ENCODE measurements at regions not wholly inside any gene's neighbourhood (a gene's known extent, or its start where the extent isn't known, plus 50 kb on each side); places are given as distances from the start of the nearest gene placed in this dataset.

DNA sequence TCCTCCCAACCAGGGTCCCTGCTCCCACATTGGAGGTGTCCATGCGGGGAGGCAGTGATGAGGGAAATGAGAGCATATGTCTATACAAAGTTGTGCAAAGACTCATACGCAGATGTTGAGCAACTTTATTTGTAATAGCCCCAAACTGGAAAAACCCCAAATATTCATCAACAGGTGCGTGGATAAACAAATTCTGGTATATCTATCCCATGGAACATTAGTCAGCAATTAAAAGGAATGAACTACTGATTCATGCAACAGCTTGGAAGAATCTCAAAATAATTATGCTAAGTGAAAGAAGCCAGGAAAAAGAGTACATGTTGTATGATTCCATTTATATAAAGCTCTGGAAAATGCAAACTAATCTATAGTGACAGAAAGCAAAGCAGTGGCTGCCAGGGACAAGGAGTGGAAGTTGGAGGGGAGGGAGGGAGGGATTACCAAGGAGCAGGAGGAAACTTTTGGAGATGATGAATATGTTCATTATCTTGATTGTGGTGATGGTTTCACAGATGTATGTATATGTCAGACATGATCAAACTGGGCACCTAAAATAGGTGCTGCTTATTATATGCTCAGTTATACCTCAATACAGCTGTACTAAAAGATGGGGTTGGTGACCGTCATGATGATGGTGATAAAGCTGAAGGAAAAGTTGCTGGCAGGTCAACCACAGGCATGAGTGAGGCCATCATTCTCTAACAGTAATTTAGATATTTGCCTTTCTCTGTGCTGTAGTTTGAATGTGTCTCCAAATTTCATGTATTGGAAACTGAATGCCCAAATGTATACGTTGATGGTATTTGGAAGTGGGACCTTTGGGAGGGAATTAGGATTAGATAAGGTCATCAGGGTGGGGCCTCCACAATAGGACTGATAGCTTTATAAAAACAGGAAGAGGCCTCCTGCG lies 270.9 kb downstream of the CYP26B1 start:
- ChIA-PET CTCF (no interaction called here), POLR2A (no interaction called here)
- TF ChIP-seq FOXA1 (IDR thresholded peaks at IDR 0.05) (no peak), FOXK2 (IDR thresholded peaks at IDR 0.05) (no peak), LEF1 (IDR thresholded peaks at IDR 0.05; ENCODE audit: borderline replicate concordance) (no peak), NFRKB (IDR thresholded peaks at IDR 0.05) (no peak), CTBP1 (IDR thresholded peaks at IDR 0.05; ENCODE audit: borderline replicate concordance) (no peak), BHLHE40 (IDR thresholded peaks at IDR 0.05; ENCODE audit: borderline replicate concordance) (no peak), FOXM1 (IDR thresholded peaks at IDR 0.05; ENCODE audit: borderline replicate concordance) (no peak), SUZ12 (IDR thresholded peaks at IDR 0.05) (no peak), TARDBP (IDR thresholded peaks at IDR 0.05) (no peak), ARNT (IDR thresholded peaks at IDR 0.05) (no peak), HDGF (IDR thresholded peaks at IDR 0.05; ENCODE audit: borderline replicate concordance) (no peak), ELF4 (IDR thresholded peaks at IDR 0.05) (no peak), ZNF384 (IDR thresholded peaks at IDR 0.05) (no peak), SP1 (IDR thresholded peaks at IDR 0.05) (no peak), L3MBTL2 (conservative IDR thresholded peaks at IDR 0.05) (no peak)
- TF ChIP-seq, protein P1, sequence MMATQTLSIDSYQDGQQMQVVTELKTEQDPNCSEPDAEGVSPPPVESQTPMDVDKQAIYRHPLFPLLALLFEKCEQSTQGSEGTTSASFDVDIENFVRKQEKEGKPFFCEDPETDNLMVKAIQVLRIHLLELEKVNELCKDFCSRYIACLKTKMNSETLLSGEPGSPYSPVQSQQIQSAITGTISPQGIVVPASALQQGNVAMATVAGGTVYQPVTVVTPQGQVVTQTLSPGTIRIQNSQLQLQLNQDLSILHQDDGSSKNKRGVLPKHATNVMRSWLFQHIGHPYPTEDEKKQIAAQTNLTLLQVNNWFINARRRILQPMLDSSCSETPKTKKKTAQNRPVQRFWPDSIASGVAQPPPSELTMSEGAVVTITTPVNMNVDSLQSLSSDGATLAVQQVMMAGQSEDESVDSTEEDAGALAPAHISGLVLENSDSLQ (IDR thresholded peaks at IDR 0.05) = no peak
- DNase-seq (ENCODE audit: extremely low spot score) = no peak

DNA sequence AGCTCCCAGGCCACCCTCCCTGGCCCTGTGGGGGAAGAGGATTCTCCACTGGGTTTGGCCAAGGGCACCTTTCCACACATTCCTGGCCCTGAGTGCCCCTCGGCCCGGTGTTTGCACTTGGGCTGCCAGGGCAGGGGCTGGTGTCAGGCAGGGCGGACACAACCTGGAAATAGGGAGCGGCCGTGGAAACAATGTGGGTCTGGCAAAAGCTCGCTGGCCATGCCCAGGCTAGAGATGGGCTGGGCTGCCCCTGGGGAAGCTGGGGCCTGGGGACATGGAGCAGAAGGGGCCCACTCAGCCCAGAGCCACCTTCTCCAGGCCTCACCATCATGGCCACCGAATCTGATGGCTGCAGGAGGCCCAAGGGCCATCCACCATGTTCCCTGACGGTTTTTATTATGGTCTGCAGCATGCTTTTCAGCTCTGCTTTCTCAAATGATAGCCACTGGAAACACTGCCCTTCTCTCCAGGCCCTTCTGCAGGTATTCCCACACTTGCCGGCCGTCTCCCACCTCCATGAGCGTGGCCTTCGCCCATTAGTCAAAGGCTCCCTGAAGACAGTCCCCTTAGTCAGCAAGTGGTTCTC lies 275.1 kb downstream of the CYP26B1 start:
- ChIA-PET POLR2A (no interaction called here), CTCF (no interaction called here)
- TF ChIP-seq HDGF (IDR thresholded peaks at IDR 0.05; ENCODE audit: borderline replicate concordance) = no peak
- no peak for TF ChIP-seq NFRKB (IDR thresholded peaks at IDR 0.05)
- no peak for TF ChIP-seq BHLHE40 (IDR thresholded peaks at IDR 0.05; ENCODE audit: borderline replicate concordance)
- no peak for TF ChIP-seq SUZ12 (IDR thresholded peaks at IDR 0.05)
- no peak for TF ChIP-seq SP1 (IDR thresholded peaks at IDR 0.05)
- TF ChIP-seq FOXM1 (IDR thresholded peaks at IDR 0.05; ENCODE audit: borderline replicate concordance) = no peak
- TF ChIP-seq ARNT (IDR thresholded peaks at IDR 0.05) = no peak
- no peak for TF ChIP-seq ZNF384 (IDR thresholded peaks at IDR 0.05)
- TF ChIP-seq L3MBTL2 (conservative IDR thresholded peaks at IDR 0.05) = no peak
- DNase-seq (ENCODE audit: extremely low spot score) = no peak

DNA sequence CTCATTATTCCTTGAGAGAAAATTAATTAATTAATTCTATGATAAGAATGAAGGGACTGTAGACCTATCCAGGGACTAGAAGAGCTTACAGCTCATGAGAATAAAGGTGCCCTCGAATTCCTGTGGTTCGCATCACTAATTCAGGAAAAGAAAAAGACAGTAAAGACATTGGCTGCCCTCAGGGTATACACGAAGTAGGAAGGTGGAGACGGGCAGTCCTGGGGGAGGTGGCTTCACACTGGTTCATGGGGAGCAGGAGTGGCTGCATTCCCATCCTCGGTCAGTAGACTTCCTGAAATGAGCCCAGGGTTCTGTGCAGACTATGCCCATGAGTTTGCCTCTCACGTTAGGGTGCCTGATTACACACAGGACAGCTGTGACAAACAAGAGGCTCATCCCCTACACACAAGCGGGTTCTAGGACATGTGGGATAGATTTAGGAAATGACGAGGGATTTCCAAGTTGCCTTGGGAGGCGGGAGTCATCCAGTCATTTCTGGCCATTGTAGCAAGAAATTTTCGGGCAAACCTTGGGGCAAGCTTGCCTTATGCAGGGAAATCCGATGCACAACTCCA lies 282.2 kb downstream of the CYP26B1 start:
- POLR2A ChIA-PET = no interaction called here
- TF ChIP-seq SP1 (IDR thresholded peaks at IDR 0.05) (no peak), LEF1 (IDR thresholded peaks at IDR 0.05; ENCODE audit: borderline replicate concordance) (no peak), HDGF (IDR thresholded peaks at IDR 0.05; ENCODE audit: borderline replicate concordance) (no peak), L3MBTL2 (conservative IDR thresholded peaks at IDR 0.05) (no peak), FOXM1 (IDR thresholded peaks at IDR 0.05; ENCODE audit: borderline replicate concordance) (no peak), BHLHE40 (IDR thresholded peaks at IDR 0.05; ENCODE audit: borderline replicate concordance) (no peak), SUZ12 (IDR thresholded peaks at IDR 0.05) (no peak), NFRKB (IDR thresholded peaks at IDR 0.05) (no peak), ARNT (IDR thresholded peaks at IDR 0.05) (no peak), ZNF384 (IDR thresholded peaks at IDR 0.05) (no peak), CTBP1 (IDR thresholded peaks at IDR 0.05; ENCODE audit: borderline replicate concordance) (no peak), ELF4 (IDR thresholded peaks at IDR 0.05) (no peak), FOXK2 (IDR thresholded peaks at IDR 0.05) (no peak), FOXA1 (IDR thresholded peaks at IDR 0.05) (no peak), TARDBP (IDR thresholded peaks at IDR 0.05) (no peak)
- TF ChIP-seq, protein P1 (IDR thresholded peaks at IDR 0.05) = no peak
- no peak for DNase-seq (ENCODE audit: extremely low spot score)
- CTCF ChIA-PET = no interaction called here

DNA sequence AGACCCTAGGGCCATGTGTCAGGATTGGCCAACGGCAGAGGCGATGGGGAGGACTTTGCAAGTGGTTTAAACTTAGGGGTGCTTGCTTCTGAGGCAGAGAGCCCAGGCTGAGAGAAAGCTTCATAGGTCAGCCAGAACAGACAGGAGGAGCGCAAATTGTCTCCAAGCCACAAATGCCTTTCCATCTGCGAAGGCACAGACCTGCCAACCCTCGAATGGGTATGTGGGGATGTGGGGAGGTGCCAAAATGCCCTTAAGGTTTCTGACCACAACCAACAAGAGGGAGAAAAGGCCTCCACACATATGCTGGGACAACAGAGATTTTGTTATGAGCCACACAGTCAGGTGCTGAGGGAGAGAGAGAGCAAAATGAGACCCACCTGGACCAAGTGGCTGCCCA lies 283.6 kb downstream of the CYP26B1 start:
- ChIA-PET CTCF (no interaction called here), POLR2A (no interaction called here)
- DNase-seq (ENCODE audit: extremely low spot score) = no peak
- TF ChIP-seq FOXM1 (IDR thresholded peaks at IDR 0.05; ENCODE audit: borderline replicate concordance) (no peak), HDGF (IDR thresholded peaks at IDR 0.05; ENCODE audit: borderline replicate concordance) (no peak), SP1 (IDR thresholded peaks at IDR 0.05) (no peak), ARNT (IDR thresholded peaks at IDR 0.05) (no peak), FOXK2 (IDR thresholded peaks at IDR 0.05) (no peak), L3MBTL2 (conservative IDR thresholded peaks at IDR 0.05) (no peak), SUZ12 (IDR thresholded peaks at IDR 0.05) (no peak), LEF1 (IDR thresholded peaks at IDR 0.05; ENCODE audit: borderline replicate concordance) (no peak)
- TF ChIP-seq, protein P1 (IDR thresholded peaks at IDR 0.05) = no peak

DNA sequence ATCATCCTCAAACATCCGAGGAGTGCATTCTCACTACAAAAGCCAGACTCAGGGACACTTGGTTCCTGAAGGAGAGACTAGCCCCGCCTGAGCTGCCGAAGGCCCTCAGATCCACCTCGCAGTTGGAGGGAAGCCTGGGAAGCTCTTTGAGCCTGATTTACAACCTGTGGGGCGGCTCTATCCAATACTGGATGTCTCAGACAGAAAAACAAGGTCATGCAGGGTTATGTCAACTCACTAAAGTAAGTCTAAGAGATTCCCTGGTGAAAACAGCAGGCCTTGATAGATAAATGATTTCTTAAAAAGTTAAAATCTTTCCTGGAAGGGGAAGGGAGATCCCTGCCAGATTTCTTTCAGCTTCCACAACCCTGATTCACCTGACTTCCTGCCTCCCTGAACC lies 284.3 kb downstream of the CYP26B1 start:
- TF ChIP-seq FOXM1 (IDR thresholded peaks at IDR 0.05; ENCODE audit: borderline replicate concordance) (no peak), HDGF (IDR thresholded peaks at IDR 0.05; ENCODE audit: borderline replicate concordance) (no peak), ARNT (IDR thresholded peaks at IDR 0.05) (no peak), ELF4 (IDR thresholded peaks at IDR 0.05) (no peak), TARDBP (IDR thresholded peaks at IDR 0.05) (no peak), NFRKB (IDR thresholded peaks at IDR 0.05) (no peak), CTBP1 (IDR thresholded peaks at IDR 0.05; ENCODE audit: borderline replicate concordance) (no peak), SP1 (IDR thresholded peaks at IDR 0.05) (no peak), LEF1 (IDR thresholded peaks at IDR 0.05; ENCODE audit: borderline replicate concordance) (no peak), L3MBTL2 (conservative IDR thresholded peaks at IDR 0.05) (no peak), ZNF384 (IDR thresholded peaks at IDR 0.05) (no peak), BHLHE40 (IDR thresholded peaks at IDR 0.05; ENCODE audit: borderline replicate concordance) (no peak), SUZ12 (IDR thresholded peaks at IDR 0.05) (no peak), FOXA1 (IDR thresholded peaks at IDR 0.05) (no peak), FOXK2 (IDR thresholded peaks at IDR 0.05) (no peak)
- TF ChIP-seq, protein P1 (IDR thresholded peaks at IDR 0.05) = no peak

More for the DNA sequence above, 284.3 kb downstream of the CYP26B1 start:
- ChIA-PET CTCF (no interaction called here), POLR2A (no interaction called here)
- DNase-seq (ENCODE audit: extremely low spot score) = no peak

Measured in HEK293T (cell line).